ENCODE measurements at regions not wholly inside any gene's neighbourhood (a gene's known extent, or its start where the extent isn't known, plus 50 kb on each side); places are given as distances from the start of the nearest gene placed in this dataset.

GRCh38 chr3:181253796-181254195 is 264.3 kb upstream of the DNAJC19 start:
- TF ChIP-seq CTCF (IDR thresholded peaks at IDR 0.05; ENCODE audit: insufficient read depth, low read length, poor library complexity, severe bottlenecking) (no peak), EZH2phosphoT487 (conservative IDR thresholded peaks at IDR 0.05; ENCODE audit: low read length) (no peak)

Measured in SU-DHL-6 (cell line).